DMS114 treated with DMSO at 0.1 percent for 48 hours (cell line): ENCODE measurements at regions not wholly inside any gene's neighbourhood (a gene's known extent, or its start where the extent isn't known, plus 50 kb on each side); places are given as distances from the start of the nearest gene placed in this dataset.

Experiments used
- DNase-seq: peaks from one replicate; lab custom pipeline; 2025; ENCODE audit not compliant: unreplicated experiment; lab: John Stamatoyannopoulos, UW

DNA sequence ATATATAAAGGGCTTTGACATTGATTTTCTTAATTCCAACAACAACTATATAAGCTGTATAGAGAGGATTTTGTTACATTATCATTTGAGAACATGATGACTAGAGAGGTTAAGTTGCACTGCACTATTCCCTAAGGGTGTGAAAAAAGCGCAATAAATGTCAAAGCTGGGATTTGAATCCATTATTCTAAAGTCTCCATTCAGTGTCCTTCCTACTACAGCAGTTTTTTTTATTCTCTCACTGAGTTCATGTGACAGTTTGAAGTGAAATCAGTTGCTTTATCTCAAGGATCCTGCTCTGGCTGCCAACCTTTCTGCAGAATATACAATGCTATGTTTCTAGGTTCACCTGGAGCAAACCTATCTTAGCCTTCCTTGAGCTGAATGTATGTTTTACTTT, 177.5 kb downstream of the ANKRD50 start:
- DNase-seq = no peak

DNA sequence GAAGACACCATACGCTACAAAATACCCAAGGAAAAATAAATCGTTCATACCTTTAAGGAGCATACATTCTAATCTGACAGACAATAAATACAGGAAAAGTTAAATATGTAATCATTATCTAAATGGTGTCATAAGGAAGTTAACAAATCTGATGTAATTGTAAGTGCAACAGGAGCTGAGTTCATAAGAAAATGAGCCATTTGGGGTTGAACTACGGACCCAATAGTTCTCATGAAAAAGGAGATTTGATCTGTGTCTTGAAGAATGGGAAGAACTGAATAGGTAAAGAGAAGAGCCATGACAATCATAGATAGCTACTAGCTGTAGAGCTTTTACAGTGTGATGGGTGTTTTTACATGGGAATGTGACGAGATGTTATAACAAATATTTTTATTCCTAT, 175.6 kb downstream of the ANKRD50 start:
- DNase-seq = no peak

DNA sequence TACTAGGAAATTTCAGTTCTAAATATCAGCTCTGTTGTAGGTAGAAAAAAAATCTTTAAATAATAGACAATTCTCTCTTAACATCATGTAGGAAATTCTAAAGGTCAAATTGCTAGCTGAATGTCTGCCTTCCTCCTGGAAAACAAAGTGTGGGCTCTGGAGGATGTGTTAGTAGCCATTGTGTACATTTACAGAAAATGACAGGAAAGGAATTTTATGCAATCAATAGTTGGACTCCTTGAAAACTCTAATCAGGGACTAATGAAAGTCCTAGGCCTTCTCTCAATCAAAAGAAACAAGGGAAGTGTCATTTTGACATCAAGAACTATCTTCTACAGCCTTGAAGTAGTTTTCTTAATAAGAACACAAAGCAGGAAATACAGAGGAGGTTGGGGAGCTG, 174.6 kb downstream of the ANKRD50 start:
- DNase-seq = no peak

DNA sequence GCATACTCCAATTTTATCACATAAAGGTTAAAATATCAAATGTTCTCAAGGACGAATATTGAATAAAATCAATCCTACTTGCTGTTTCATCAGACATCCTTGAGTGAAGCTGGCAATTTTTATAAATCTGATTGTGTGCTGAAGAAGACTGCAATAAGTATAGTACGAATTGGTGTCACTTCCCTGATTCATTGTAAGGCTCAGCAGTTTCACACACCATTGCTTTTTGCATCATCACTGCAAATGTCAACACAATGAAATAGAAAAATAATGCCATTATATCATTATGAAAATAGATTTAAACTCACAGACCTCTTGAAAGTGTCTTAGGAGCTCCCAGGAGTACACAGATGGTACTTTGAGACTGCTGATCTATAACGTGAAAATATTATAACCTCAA, 172.5 kb downstream of the ANKRD50 start:
- DNase-seq = no peak

DNA sequence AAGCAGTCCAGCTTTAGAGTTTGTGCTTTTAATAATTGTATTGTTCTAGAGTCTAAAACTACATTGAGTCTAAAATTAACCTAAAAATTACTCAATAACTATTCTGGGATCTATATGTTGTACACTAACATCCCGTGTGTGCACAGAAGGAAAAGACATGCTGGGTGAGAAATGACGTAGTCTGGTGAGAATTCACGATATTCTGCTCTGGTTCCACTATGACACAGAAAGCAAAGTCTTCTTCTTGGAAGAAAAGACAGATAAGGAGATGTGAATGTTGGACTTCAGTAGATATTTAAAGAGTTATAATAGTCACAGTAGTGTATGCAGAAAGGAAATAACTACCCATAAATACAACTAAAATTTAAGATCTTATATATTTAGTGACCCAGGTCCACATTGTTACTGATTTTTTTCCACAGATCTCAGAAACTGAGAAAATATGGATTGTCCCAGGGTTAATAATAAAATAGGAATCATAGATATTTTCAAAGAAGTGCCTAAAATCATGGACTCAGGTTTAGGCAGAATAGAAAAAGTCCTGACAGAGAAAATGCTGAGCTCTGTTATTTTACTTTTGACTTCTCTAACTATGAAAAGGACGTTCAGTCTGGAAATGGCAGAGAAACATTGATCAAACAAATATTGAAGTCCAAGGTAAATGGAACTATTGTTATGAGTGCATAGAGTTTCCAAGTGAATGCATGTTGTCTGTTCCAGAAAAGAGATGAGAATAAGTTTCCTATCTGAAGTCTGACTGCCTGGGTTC, 170.7 kb downstream of the ANKRD50 start:
- no peak for DNase-seq

DNA sequence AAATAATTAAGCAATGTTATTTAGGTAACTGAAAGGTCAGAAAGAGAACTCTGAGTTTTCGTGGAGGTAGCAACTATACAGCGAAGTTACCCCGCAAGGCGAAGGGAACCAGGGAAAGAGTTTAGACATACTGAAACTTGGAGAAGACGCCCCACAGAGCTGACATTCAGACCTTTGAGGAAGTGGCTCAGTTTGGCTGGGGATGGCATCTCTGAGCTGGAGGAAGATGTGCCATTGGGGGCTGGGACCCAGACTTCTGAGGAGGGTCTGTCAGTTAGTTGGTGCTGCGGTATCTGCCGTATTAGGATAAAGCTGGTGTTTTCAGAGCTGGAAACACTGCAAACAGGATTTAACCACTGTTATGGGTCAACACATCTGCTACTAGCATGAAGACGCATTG, 156.6 kb downstream of the ANKRD50 start:
- no peak for DNase-seq

DNA sequence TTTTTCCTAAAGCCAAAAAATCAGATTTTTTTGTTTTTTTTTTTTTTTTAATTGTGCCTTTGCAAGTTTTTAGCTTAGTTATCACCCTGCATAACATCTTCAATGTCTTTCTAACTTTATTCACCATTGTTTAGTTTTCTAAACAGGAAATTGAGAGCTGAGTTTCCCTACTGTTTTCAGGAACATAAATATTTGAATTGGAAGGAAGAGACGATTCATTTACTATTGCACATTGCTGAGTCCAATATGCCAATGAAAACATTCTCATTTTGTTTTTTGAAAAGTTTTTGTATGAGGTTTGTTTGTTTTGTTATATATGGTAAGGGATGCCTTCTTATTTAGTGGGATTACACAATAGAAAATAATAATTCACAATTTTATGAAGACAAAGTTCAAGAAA, 148.4 kb downstream of the ANKRD50 start:
- DNase-seq = no peak

DNA sequence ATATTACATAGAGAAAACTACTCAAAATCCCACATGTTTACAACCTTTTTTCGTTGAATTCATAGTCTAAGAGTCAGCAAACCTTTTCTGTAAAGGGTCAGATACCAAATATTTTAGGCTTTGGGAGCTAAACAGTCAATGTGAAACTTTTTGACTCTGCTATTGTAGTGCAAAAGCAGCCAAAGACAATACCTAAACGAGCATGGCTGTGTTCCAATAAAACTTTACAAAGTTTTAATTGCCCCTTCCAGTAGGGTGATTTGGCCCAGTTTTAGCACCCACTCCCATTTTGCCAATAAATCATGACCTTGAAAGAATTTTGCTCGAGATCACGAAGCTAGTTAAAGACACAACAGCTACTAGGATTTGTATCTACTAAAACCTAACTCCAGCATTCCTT, 147.2 kb downstream of the ANKRD50 start:
- no peak for DNase-seq

DNA sequence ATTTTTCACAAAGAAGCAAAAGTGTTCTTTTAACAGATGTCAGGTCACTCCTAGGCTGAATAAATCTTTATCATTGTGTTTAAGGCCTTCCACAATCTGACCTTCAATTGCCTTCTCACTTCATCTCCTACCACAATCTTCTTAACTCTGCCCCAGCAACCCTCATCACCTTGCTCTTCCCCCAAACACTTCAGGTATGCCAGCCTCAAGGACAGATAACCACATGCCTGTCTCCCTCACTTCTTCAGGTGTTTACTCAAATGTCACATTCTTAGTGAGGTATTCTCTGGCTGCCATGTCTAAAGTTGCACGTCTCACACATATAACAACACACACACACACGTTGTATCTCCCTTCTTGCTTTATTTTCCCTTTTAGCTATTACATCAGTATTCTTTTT, 146.5 kb downstream of the ANKRD50 start:
- no peak for DNase-seq

DNA sequence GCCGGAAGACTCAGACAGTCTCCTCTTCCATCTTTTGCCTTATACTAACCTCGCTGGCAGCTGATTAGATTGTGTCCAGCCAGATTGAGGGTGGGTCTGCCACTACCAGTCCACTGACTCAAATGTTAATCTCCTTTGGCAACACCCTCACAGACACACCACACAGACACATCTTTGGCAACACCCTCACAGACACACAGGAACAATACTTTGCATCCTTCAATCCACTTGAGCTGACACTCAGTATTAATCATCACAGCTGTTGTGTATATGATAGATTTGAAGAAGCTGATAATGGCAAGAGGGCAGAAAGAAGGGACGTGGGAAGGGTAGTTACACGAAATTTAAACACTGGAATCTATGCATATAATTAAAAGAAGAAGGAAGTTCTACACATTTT, 139.5 kb downstream of the ANKRD50 start:
- DNase-seq = no peak

DNA sequence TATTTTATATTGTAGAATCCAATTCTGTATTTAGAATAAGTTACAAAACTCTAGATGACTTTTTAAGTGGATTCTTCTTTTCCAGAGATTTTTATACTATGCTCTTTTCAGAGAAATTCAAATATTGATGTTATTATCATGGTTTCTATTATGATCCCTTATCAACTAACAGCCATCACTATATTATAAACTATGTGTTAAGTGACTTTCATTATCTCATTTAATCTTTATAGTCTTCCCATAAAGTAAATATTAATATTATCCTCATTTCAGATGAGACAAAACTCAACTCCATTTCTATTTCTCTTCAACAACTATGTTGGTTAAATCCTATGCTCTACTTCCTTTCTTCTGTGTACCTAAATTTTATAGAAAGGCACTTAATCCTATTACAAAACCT, 132.6 kb downstream of the ANKRD50 start:
- DNase-seq = no peak

DNA sequence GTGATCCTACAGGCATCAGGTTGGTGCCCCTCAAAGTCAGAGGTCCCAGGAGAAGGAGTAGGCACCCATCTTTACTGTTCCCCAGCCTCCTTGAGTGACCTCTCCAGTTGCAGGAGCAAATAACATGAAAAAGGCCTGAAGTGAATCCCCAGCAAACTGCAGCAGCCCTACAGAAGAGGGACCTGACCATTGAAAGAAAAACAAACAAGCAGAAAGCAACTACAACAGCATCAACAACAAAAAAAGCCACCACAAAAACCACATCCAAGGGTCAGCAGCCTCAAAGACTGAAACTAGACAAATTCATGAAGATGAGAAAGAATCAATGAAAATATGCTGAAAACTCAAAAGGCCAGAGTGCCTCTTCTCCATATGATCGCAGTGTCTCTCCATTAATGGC, 128.7 kb downstream of the ANKRD50 start:
- DNase-seq = no peak

DNA sequence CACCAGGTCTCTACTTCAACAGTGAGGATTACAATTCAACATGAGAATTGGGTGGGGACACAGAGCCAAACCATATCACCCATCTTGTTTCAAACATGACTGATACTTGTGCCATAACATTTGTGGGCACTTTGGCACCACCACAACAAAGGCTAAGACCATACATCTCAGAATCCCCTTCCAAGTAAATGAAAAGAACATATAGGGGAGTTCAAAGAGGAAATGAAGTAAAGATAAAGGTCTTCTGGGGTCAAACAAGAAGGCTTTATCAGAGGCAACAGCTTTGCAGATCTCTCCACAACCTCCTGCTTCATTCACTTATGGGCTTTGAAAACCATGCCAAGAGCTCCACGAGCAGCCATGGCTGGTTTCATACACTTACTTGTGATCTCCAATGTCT, 122.7 kb downstream of the ANKRD50 start:
- no peak for DNase-seq

DNA sequence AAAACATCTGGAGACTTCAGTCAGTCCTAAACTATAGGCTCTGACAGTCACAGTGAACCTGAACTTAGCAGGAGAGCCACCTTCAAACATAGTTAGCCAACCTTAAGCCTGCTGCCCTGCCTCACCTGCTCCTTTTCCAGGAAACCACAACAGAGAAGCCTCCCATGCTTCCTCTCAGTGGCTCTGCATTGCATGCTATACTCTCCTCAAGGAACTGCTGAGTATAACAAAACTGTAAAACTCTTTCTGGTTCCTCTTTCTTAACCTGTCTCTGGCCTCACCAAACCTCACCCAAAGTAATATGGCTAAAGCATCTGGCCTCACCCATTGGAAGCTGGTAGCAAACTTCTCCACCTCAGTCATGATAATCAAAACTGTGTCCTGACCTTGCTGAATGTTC, 122.1 kb downstream of the ANKRD50 start:
- DNase-seq = no peak

DNA sequence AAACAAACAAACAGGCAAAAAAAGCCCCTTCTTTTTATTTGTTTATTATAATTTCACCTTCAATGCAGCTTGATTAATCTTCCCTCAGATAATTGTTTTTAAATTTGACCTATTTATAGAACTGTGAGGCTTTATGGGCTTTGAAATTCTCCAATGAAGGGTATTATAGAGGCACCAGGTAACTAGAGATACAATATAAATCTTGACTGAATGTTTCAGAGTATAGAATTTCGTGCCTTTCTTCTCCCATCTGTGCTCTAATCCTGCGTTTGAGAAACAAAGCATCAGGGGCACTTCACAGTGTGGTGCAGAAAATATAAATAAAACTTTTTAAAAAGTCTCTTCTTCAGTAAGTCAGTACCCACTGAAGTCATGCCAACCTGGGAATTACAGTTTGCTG, 120.9 kb downstream of the ANKRD50 start:
- no peak for DNase-seq

DNA sequence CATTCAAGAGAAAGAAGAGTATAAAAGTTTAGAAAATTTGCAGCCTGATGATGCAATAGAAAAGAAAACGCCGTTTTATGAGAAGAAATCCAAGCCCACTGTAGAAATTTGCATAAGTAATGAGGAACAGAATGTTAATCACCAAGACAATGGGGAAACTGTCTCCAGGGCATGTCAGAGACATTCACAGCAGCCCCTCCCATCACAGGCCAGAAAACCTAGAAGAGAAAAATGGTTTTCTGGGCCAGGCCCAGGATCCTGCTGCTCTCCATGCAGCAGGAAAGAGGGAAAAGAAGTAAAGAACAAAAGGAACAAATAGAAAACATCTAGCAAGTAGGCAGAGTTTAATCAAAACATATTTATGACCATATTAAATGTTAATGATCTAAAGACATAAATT, 119.0 kb downstream of the ANKRD50 start:
- DNase-seq = no peak

DNA sequence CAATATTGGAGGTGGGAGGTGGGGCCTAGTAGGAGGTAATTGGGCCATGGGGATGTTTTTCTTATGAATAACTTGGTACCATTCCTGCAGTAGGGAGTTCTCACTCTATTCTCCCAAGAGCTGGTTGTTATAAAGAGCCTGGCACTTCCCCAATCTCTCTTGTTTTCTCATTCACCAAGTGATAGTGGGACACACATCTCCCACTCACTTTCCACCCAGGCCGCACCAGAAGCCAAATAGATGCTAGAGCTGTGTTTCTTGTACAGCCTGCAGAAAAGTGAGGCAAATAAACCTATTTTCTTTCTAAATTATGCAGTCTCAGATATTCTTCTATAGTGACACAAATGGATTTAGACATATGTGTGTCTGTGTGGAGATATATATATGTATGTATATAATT, 117.6 kb downstream of the ANKRD50 start:
- no peak for DNase-seq

DNA sequence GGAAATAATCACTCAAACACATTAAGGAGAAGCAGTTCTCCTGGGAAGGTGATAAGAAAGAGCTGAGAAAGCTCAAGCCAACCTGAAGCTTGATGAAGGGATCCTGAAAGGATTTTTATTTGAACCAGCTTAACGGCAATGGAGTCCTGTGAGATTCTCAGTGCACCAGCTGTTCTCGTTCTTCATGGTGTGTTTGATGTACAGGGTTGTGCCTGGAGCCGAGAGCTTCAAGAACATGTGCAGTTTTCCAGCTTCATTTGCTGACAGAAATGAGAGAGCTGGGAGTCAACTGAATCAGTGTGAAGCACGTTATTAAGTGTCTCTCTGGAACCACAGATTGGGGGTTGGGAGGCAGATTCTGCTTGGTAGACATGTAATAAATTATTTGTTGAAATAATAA, 115.7 kb downstream of the ANKRD50 start:
- no peak for DNase-seq

DNA sequence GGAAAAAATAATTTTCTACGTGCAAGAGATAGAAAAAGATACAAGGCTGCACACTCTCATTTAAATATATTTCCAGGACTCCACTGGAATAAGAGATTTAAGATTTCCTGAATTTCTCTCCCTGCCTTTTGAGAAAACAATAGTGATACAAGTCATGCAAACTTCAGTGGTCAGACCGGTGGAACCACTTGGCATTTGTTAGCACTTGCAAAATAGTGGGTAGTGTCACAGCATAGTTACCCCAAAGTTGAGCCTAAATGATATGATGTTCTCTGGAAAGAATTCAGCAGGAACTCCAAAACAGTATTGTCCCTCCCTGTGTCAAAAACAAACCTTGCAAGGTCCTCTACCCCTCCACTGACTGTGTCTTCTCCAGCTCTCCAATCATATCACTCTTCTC, 102.3 kb downstream of the ANKRD50 start:
- no peak for DNase-seq
